HFFc6 (cell line): ENCODE measurements at regions not wholly inside any gene's neighbourhood (a gene's known extent, or its start where the extent isn't known, plus 50 kb on each side); places are given as distances from the start of the nearest gene placed in this dataset.

Experiments used
- DNase-seq: peaks from one replicate; pipeline ENCODE4 v3.0.0-alpha.2; 2018
- H3K27ac Mint-ChIP-seq: 2 replicates; pipeline ENCODE4 v1.8.0; 2020; ENCODE audit warnings: mild to moderate bottlenecking, mixed read lengths
- H3K27me3 Mint-ChIP-seq: 2 replicates; pipeline ENCODE4 v1.8.0; 2021; ENCODE audit warnings: mild to moderate bottlenecking, moderate library complexity, mixed read lengths; ENCODE audit not compliant: insufficient read depth
- H3K36me3 Mint-ChIP-seq: 2 replicates; pipeline ENCODE4 v1.8.0; 2021; ENCODE audit warnings: low read depth, mixed read lengths
- H3K4me1 Mint-ChIP-seq: 2 replicates; pipeline ENCODE4 v1.8.0; 2020; ENCODE audit warnings: low read depth, mixed read lengths
- H3K4me3 Mint-ChIP-seq: 2 replicates; pipeline ENCODE4 v1.8.0; 2020; ENCODE audit warnings: mild to moderate bottlenecking, moderate library complexity, mixed read lengths
- H3K9me3 Mint-ChIP-seq: 2 replicates; pipeline ENCODE4 v1.8.0; 2020; ENCODE audit warnings: mild to moderate bottlenecking, mixed read lengths
- TF ChIP-seq, protein P1 (sequence below): fragments of 200-600 bp; sonication (generic); IDR thresholded peaks from 2 replicates; pipeline ENCODE4 v1.5.0; 2021; ENCODE audit warnings: antibody characterized with exemption, mild to moderate bottlenecking

DNA sequence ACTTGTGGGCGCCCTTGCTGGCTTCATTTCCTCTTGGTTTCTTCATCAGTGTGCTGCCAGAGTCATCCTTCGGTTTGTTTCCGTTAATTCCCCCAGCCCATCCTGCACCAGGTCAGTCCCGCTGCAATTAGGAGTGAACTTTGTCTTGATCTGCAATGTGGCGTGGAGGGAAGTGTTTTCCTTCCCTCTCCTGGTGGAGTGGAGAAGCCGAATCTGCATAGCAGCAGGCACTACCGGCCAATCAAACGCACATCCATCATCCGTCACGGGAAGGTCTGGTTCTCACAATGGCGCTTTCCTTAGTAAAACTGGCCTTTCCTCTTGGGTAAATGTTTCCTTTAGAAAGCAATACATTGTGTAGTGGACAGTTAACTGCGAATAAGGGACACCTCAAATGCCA is 337.5 kb downstream of the CXCL12 start:
- TF ChIP-seq, protein P1, sequence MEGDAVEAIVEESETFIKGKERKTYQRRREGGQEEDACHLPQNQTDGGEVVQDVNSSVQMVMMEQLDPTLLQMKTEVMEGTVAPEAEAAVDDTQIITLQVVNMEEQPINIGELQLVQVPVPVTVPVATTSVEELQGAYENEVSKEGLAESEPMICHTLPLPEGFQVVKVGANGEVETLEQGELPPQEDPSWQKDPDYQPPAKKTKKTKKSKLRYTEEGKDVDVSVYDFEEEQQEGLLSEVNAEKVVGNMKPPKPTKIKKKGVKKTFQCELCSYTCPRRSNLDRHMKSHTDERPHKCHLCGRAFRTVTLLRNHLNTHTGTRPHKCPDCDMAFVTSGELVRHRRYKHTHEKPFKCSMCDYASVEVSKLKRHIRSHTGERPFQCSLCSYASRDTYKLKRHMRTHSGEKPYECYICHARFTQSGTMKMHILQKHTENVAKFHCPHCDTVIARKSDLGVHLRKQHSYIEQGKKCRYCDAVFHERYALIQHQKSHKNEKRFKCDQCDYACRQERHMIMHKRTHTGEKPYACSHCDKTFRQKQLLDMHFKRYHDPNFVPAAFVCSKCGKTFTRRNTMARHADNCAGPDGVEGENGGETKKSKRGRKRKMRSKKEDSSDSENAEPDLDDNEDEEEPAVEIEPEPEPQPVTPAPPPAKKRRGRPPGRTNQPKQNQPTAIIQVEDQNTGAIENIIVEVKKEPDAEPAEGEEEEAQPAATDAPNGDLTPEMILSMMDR: no peak
- Mint-ChIP-seq H3K27me3 (peaks cover 2% of the 10 kb centered on the region; the same call in 1 of the 2 replicates), H3K27ac (no peak overlapping the region), H3K4me3 (no peak overlapping the region), H3K36me3 (no peaks in the 10 kb centered on the region), H3K9me3 (no peaks in the 10 kb centered on the region), H3K4me1 (peaks cover 67% of the 10 kb centered on the region)
- no peak for DNase-seq

DNA sequence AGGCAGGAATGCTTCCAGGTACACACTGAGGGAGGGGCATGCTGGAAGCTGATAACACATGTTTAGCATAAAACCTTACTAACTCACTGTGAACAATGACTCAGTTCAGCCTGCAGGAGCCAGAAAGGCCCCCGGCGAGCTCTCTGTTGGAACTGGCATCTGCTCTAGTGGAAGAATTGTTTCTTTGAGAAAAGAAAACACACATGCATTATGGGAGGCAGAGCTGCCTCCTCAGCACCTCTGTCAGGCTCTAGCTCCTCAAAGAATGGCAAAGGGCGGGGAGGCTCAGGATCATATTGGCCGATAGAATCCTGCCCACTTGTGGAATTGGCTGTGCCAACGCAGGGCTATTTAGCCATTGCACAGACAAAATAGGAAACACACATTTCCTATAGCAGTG is 338.3 kb downstream of the CXCL12 start:
- Mint-ChIP-seq H3K9me3 (no peaks in the 10 kb centered on the region), H3K27me3 (peaks cover 2% of the 10 kb centered on the region; the same call in 1 of the 2 replicates), H3K27ac (peak overlapping the region; percentile 77), H3K4me3 (peak overlapping the region; percentile 38), H3K4me1 (peaks cover 59% of the 10 kb centered on the region), H3K36me3 (no peaks in the 10 kb centered on the region; the same call in 1 of the 2 replicates)
- peak; percentile 80 for DNase-seq
- TF ChIP-seq, protein P1: peak; percentile 56

DNA sequence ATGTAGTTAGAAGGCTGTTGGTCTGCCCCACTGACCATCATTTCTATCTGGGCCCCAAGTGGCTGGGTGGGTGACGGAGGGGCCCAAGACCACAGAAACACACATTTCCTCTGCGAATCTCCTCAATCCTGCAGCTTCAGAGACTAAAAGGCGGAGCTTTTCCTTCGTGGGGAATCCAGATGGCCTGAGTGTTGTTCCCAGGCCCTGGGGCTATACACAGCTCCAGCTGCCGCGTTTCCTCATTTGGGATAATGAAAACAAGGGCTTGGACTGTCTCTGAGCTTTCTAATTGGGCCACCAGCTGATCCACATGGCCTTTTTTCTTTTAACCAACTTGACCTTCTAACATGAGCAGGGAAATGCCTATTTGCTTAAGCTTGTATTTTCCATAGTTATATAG is 339.9 kb downstream of the CXCL12 start:
- H3K27ac Mint-ChIP-seq: no peak overlapping the region
- peaks cover 2% of the 10 kb centered on the region; the same call in 1 of the 2 replicates for H3K27me3 Mint-ChIP-seq
- H3K4me1 Mint-ChIP-seq: peaks cover 43% of the 10 kb centered on the region
- H3K4me3 Mint-ChIP-seq: no peak overlapping the region
- DNase-seq: no peak
- no peaks in the 10 kb centered on the region; the same call in 1 of the 2 replicates for H3K9me3 Mint-ChIP-seq
- peaks cover 14% of the 10 kb centered on the region; the same call in 1 of the 2 replicates for H3K36me3 Mint-ChIP-seq
- TF ChIP-seq, protein P1: no peak

DNA sequence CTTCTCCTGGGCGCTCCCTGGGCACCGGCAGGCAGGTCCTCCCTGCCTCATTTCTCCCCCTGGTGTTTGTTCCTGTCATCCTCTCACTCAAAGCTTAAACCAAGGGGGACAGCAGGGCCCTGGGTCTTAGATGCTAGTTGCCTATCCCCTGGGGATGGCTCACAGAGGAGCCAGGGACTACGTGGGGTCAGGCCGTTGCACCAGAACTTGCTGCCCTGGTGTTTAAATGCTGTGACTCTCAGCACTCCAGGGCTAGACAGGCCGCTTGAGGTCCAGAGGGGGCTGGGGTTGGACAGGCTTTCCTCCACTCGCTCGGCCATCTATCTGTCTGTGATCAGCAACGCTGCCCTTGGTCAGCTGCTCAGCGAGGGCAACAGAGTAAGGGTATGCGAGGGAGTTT is 340.3 kb downstream of the CXCL12 start:
- Mint-ChIP-seq H3K27ac (no peak overlapping the region), H3K27me3 (peaks cover 2% of the 10 kb centered on the region; the same call in 1 of the 2 replicates), H3K4me3 (no peak overlapping the region), H3K36me3 (peaks cover 14% of the 10 kb centered on the region; the same call in 1 of the 2 replicates), H3K9me3 (no peaks in the 10 kb centered on the region; the same call in 1 of the 2 replicates), H3K4me1 (peaks cover 41% of the 10 kb centered on the region)
- DNase-seq: no peak
- TF ChIP-seq, protein P1: peak; percentile 24; the same call in 1 of the 2 replicates

DNA sequence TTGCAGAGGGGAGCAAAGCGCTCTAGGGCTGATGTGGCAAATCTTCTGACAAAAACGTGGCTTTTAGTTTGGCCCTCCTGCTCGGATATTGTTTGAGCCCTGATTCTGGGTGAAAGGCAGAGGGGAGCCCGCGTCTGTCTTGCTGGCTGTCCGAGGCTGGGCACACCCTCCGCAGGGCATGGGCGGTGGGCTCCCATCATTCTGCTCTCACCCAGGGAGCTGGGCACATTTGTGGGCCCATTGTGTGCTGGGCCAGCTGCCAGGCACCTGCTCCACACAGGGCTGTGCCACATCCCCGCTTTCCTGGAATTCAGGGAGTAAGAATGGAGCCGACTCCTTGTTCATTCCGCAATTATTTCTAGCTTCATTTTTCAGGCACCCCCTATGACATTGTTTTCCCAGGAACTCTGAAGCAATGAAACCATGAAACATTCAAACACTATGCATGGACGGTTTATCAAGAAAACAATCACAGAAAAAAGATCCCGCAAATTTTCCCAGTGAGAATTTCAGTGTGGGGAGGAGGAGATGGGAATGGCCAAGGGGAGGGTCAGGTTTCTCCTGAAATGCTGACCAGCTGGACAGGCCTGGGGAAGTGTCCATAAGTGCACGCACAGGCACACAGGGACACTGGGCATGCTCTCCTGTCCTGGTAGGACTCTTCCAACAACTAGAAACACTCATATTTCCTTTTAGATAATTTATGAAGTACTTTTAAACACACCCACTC is 341.1 kb downstream of the CXCL12 start:
- DNase-seq: no peak
- Mint-ChIP-seq H3K27ac (no peak overlapping the region), H3K4me1 (peaks cover 41% of the 10 kb centered on the region), H3K4me3 (no peak overlapping the region), H3K36me3 (peaks cover 14% of the 10 kb centered on the region; the same call in 1 of the 2 replicates), H3K27me3 (no peaks in the 10 kb centered on the region), H3K9me3 (no peaks in the 10 kb centered on the region; the same call in 1 of the 2 replicates)
- TF ChIP-seq, protein P1: no peak
